ENCODE measurements at regions not wholly inside any gene's neighbourhood (a gene's known extent, or its start where the extent isn't known, plus 50 kb on each side); places are given as distances from the start of the nearest gene placed in this dataset.

DNA sequence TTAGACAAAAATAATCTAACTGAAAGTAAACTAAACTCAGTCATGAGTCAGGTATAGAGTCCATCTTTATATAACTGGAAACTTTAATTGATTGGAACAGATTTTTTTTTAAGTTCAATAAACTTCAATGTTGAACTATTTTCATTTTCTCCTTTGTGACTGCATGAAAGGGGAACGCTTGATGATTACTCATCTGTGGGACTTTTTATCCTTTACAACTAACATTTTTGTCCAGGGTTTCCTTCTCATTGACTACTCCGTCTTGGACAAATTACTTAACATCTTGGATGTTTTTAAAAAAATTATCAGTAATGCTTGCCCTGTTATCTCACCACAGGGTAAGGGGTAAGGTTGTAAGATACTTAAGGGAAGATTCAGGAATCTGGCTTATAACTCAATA is 1658.4 kb downstream of the MAT2B start:
- H3K9me3 ChIP-seq (ENCODE audit: control insufficient read depth in 1 of 2, low read length in 2 of 2): no peaks in the 10 kb centered on the region
- ChIA-PET POLR2A (ENCODE audit: partially characterized antibody) (no interaction called here), CTCF (ENCODE audit: partially characterized antibody) (no interaction called here)
- no peaks in the 10 kb centered on the region for H3K27me3 ChIP-seq (ENCODE audit: insufficient read depth, low read length)
- Mint-ChIP-seq H3K27ac (no peak overlapping the region), H3K27me3 (peaks cover 0 to 2% of the 10 kb centered on the region in 2 donors), H3K4me3 (no peak overlapping the region), H3K9me3 (peaks cover 3 to 16% (median 6%) of the 10 kb centered on the region in 8 donors), H3K4me1 (no peaks in the 10 kb centered on the region), H3K36me3 (no peaks in the 10 kb centered on the region)
- no peak overlapping the region for H3K27ac ChIP-seq (ENCODE audit: low read depth, low read length)
- H3K4me3 ChIP-seq (ENCODE audit: low read length in 2 of 2): no peak overlapping the region
- intact Hi-C loops (cut with micrococcal nuclease): no loop called here
- H3K4me1 ChIP-seq (ENCODE audit: insufficient read depth, low read length): no peaks in the 10 kb centered on the region
- DNase-seq: no peak
- H3K36me3 ChIP-seq (ENCODE audit: insufficient read depth, low read length): no peaks in the 10 kb centered on the region

DNA sequence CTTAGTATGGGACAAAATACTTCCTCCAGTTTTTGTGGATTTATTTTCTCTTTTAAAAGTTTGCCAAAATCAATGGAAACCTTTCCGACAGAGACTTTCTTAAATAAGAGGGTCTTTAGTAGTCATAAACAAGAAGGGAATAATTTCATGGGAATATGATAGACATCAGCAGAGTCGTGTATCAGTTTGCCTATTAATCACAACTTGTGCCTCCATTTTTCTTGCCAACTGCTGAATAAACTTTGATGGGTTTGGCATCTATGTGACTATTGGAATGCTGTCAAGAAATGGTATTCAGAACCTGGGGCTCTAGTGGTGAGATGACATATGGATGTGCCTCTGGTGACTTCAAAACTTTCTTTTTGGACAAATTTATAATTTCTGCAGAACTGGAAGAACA is 1668.2 kb downstream of the MAT2B start:
- CTCF ChIA-PET (ENCODE audit: partially characterized antibody): no interaction called here
- Mint-ChIP-seq H3K4me3 (no peak overlapping the region), H3K36me3 (no peaks in the 10 kb centered on the region), H3K9me3 (peaks cover 0 to 16% (median 6%) of the 10 kb centered on the region in 8 donors), H3K4me1 (no peaks in the 10 kb centered on the region), H3K27ac (no peak overlapping the region), H3K27me3 (peaks cover 0 to 2% of the 10 kb centered on the region in 2 donors)
- no peaks in the 10 kb centered on the region for H3K27me3 ChIP-seq (ENCODE audit: insufficient read depth, low read length)
- H3K36me3 ChIP-seq (ENCODE audit: insufficient read depth, low read length): no peaks in the 10 kb centered on the region
- H3K9me3 ChIP-seq (ENCODE audit: control insufficient read depth in 1 of 2, low read length in 2 of 2): no peaks in the 10 kb centered on the region
- no peak for DNase-seq
- H3K4me1 ChIP-seq (ENCODE audit: insufficient read depth, low read length): no peaks in the 10 kb centered on the region
- intact Hi-C loops (cut with micrococcal nuclease): loop anchor here (10.0 kb wide), 1 partner anchor 61 kb away; no protein-coding TSS in a partner anchor
- no peak overlapping the region for H3K4me3 ChIP-seq (ENCODE audit: low read length in 2 of 2)
- POLR2A ChIA-PET (ENCODE audit: partially characterized antibody): no interaction called here
- H3K27ac ChIP-seq (ENCODE audit: low read depth, low read length): no peak overlapping the region

DNA sequence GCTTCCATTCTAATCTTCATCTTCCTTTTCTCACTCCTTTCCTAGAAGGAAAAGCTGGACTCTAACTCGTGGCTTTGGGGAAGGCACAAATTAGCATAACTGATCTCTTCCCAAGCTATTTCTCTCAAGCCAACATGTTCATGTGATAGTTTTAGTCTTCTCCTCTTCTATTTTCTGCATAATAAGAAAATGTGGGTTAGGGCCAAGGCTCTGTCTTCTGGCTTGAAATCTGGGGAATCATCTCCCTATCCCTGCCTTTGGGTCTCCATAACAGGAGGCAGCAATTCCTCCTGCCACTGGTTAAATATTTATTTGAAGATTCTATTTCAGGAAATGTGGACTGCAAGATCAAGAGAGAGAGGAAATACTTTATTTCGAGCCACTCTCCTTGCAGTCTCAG is 1669.6 kb downstream of the MAT2B start:
- no peak overlapping the region for H3K27ac ChIP-seq (ENCODE audit: low read depth, low read length)
- intact Hi-C loops (cut with micrococcal nuclease): loop anchor here (10.0 kb wide), 1 partner anchor 60 kb away; no protein-coding TSS in a partner anchor
- Mint-ChIP-seq H3K4me3 (no peak overlapping the region), H3K36me3 (no peaks in the 10 kb centered on the region), H3K27ac (no peak overlapping the region), H3K27me3 (no peaks in the 10 kb centered on the region), H3K9me3 (peaks cover 0 to 12% (median 5%) of the 10 kb centered on the region in 8 donors), H3K4me1 (no peaks in the 10 kb centered on the region)
- POLR2A ChIA-PET (ENCODE audit: partially characterized antibody): no interaction called here
- H3K36me3 ChIP-seq (ENCODE audit: insufficient read depth, low read length): no peaks in the 10 kb centered on the region
- H3K9me3 ChIP-seq (ENCODE audit: control insufficient read depth in 1 of 2, low read length in 2 of 2): no peaks in the 10 kb centered on the region
- no peak overlapping the region for H3K4me3 ChIP-seq (ENCODE audit: low read length in 2 of 2)
- no peak for DNase-seq
- CTCF ChIA-PET (ENCODE audit: partially characterized antibody): no interaction called here
- H3K4me1 ChIP-seq (ENCODE audit: insufficient read depth, low read length): no peaks in the 10 kb centered on the region
- no peaks in the 10 kb centered on the region for H3K27me3 ChIP-seq (ENCODE audit: insufficient read depth, low read length)

DNA sequence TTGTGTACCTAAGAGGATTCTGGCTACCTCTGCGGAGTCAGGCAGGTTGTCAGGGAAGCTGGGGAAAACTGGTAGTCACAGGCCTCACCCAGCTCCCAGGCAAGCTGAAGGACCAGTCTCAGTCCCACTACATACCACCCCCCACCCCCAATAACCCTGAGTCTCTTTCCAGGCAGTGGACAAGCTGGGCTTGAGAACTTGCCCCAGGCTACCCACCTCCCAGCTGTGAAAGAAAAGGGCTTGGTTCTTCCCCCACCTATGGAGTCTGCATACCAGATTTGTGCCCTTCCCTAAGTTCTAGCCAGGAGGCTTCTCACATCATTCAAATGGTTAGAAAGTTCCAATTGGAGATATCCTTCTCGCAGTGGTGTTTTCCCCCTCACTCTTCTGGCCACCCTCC is 1678.8 kb downstream of the MAT2B start:
- ChIA-PET POLR2A (ENCODE audit: partially characterized antibody) (no interaction called here), CTCF (ENCODE audit: partially characterized antibody) (no interaction called here)
- peaks cover 2 to 28% (median 11%) of the 10 kb centered on the region in 8 donors for H3K9me3 Mint-ChIP-seq
- Histone ChIP-seq H3K27ac (ENCODE audit: low read depth, low read length) (no peak overlapping the region), H3K4me1 (ENCODE audit: insufficient read depth, low read length) (no peaks in the 10 kb centered on the region), H3K4me3 (ENCODE audit: low read length in 2 of 2) (no peak overlapping the region), H3K27me3 (ENCODE audit: insufficient read depth, low read length) (no peaks in the 10 kb centered on the region), H3K9me3 (ENCODE audit: control insufficient read depth in 1 of 2, low read length in 2 of 2) (no peaks in the 10 kb centered on the region), H3K36me3 (ENCODE audit: insufficient read depth, low read length) (no peaks in the 10 kb centered on the region)
- H3K27me3 Mint-ChIP-seq: no peaks in the 10 kb centered on the region
- DNase-seq: no peak
- no peaks in the 10 kb centered on the region for H3K36me3 Mint-ChIP-seq
- no peak overlapping the region for H3K4me3 Mint-ChIP-seq
- intact Hi-C loops (cut with micrococcal nuclease): no loop called here
- no peak overlapping the region for H3K27ac Mint-ChIP-seq
- H3K4me1 Mint-ChIP-seq: no peaks in the 10 kb centered on the region

DNA sequence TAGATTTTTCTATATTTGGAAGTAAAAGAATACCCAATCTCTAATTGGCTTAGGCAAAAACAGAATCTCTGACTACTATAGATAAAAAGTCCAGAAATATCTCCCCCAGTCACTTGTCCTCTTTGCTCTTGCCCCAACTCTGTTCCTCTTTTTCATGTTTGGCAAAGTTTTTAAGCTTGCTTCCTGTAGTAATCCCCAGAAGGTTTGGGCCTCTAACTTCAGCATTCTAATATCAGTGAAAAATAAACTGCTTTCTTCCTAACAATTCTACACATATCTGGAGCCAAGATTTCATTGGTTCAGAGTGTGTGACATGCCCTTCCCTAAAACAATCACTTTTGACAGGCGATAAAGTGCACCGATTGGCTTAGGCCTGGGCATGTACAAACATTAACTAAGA is 1680.3 kb downstream of the MAT2B start:
- POLR2A ChIA-PET (ENCODE audit: partially characterized antibody): no interaction called here
- no peak for DNase-seq
- Histone ChIP-seq H3K4me1 (ENCODE audit: insufficient read depth, low read length) (no peaks in the 10 kb centered on the region), H3K27ac (ENCODE audit: low read depth, low read length) (no peak overlapping the region), H3K4me3 (ENCODE audit: low read length in 2 of 2) (no peak overlapping the region), H3K27me3 (ENCODE audit: insufficient read depth, low read length) (no peaks in the 10 kb centered on the region), H3K9me3 (ENCODE audit: control insufficient read depth in 1 of 2, low read length in 2 of 2) (no peaks in the 10 kb centered on the region), H3K36me3 (ENCODE audit: insufficient read depth, low read length) (no peaks in the 10 kb centered on the region)
- no peak overlapping the region for H3K27ac Mint-ChIP-seq
- peaks cover 0 to 20% (median 10%) of the 10 kb centered on the region in 8 donors for H3K9me3 Mint-ChIP-seq
- no peaks in the 10 kb centered on the region for H3K27me3 Mint-ChIP-seq
- H3K4me3 Mint-ChIP-seq: no peak overlapping the region
- intact Hi-C loops (cut with micrococcal nuclease): no loop called here
- H3K36me3 Mint-ChIP-seq: no peaks in the 10 kb centered on the region
- H3K4me1 Mint-ChIP-seq: no peaks in the 10 kb centered on the region
- CTCF ChIA-PET (ENCODE audit: partially characterized antibody): no interaction called here

DNA sequence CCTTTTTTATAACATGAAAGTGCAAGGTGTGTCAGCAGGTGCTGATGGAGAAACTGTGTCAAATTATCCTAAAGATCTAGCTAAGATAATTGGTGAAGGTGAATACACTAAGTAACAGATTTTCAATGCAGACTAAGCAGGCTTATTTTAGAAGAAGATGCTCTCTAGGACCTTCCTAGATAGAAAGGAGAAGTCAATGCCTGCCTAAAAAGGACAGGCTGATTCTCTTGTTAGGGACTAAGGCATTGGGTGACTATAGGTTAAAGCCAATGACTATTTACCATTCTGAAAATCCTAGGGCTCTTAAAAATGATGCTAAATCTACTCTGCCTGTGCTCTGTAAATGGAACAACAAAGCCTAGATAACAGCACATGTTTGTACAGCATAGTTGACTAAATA is 1682.4 kb downstream of the MAT2B start:
- Histone ChIP-seq H3K4me3 (ENCODE audit: low read length in 2 of 2) (no peak overlapping the region), H3K27ac (ENCODE audit: low read depth, low read length) (no peak overlapping the region), H3K4me1 (ENCODE audit: insufficient read depth, low read length) (no peaks in the 10 kb centered on the region), H3K36me3 (ENCODE audit: insufficient read depth, low read length) (no peaks in the 10 kb centered on the region), H3K27me3 (ENCODE audit: insufficient read depth, low read length) (no peaks in the 10 kb centered on the region), H3K9me3 (ENCODE audit: control insufficient read depth in 1 of 2, low read length in 2 of 2) (no peaks in the 10 kb centered on the region)
- Mint-ChIP-seq H3K27me3 (no peaks in the 10 kb centered on the region), H3K36me3 (no peaks in the 10 kb centered on the region), H3K27ac (no peak overlapping the region), H3K4me3 (no peak overlapping the region), H3K9me3 (peaks cover 0 to 17% (median 7%) of the 10 kb centered on the region in 8 donors), H3K4me1 (no peaks in the 10 kb centered on the region)
- ChIA-PET POLR2A (ENCODE audit: partially characterized antibody) (no interaction called here), CTCF (ENCODE audit: partially characterized antibody) (no interaction called here)
- DNase-seq: no peak
- intact Hi-C loops (cut with micrococcal nuclease): no loop called here

DNA sequence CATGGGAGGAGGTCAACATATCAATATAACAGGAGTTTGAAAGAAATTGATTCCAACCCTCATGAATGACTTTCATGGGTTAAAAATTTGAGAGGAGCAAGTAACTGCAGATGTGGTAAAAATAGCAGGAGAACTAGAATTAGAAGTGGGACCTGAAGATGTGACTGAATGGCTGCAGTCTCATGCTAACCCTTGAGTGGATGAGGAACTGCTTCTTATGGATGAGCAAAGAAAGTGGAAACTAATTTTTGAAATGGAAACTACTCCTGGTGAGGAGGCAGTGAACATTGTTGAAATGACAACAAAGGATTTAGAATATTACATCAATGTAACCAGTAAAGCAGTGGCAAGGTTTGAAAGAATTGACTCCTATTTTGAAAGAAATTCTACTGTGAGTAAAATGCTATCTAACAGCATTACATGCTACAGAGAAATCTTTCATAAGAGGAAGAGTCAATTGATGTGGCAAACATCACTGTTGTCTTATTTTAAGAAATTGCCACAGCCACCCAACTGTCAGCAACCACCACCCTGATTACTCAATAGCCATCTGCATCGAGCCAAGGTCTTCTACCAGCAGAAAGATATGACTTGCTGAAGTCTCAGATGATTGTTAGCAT is 1683.2 kb downstream of the MAT2B start:
- peaks cover 0 to 12% (median 5%) of the 10 kb centered on the region in 8 donors for H3K9me3 Mint-ChIP-seq
- Histone ChIP-seq H3K4me3 (ENCODE audit: low read length in 2 of 2) (no peak overlapping the region), H3K4me1 (ENCODE audit: insufficient read depth, low read length) (no peaks in the 10 kb centered on the region), H3K36me3 (ENCODE audit: insufficient read depth, low read length) (no peaks in the 10 kb centered on the region), H3K27ac (ENCODE audit: low read depth, low read length) (no peak overlapping the region), H3K9me3 (ENCODE audit: control insufficient read depth in 1 of 2, low read length in 2 of 2) (no peaks in the 10 kb centered on the region), H3K27me3 (ENCODE audit: insufficient read depth, low read length) (no peaks in the 10 kb centered on the region)
- no peak overlapping the region for H3K27ac Mint-ChIP-seq
- DNase-seq: no peak
- CTCF ChIA-PET (ENCODE audit: partially characterized antibody): no interaction called here
- intact Hi-C loops (cut with micrococcal nuclease): no loop called here
- no peaks in the 10 kb centered on the region for H3K27me3 Mint-ChIP-seq
- H3K4me1 Mint-ChIP-seq: no peaks in the 10 kb centered on the region
- POLR2A ChIA-PET (ENCODE audit: partially characterized antibody): no interaction called here
- no peak overlapping the region for H3K4me3 Mint-ChIP-seq
- no peaks in the 10 kb centered on the region for H3K36me3 Mint-ChIP-seq

DNA sequence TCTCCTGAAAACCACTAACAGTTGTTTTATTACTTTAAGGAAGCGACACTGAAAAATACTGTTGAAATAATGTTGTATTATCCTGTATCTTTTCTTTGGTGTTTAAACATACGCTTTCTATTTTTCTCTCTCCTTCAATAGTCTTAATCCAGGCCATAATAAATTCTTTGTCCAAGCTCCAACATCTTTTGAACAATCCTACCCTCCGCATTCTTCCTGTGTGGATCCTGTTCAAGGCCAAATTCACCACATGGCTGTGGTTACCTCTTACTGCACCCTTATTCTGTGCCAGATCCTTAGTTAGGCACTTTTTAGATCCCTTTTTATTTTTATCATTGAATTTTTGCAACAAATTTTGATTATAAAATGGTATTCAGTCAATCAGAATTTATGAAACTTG is 1691.5 kb downstream of the MAT2B start:
- ChIA-PET CTCF (ENCODE audit: partially characterized antibody) (no interaction called here), POLR2A (ENCODE audit: partially characterized antibody) (no interaction called here)
- Histone ChIP-seq H3K27ac (ENCODE audit: low read depth, low read length) (no peak overlapping the region), H3K4me1 (ENCODE audit: insufficient read depth, low read length) (no peaks in the 10 kb centered on the region), H3K27me3 (ENCODE audit: insufficient read depth, low read length) (no peaks in the 10 kb centered on the region), H3K36me3 (ENCODE audit: insufficient read depth, low read length) (no peaks in the 10 kb centered on the region), H3K9me3 (ENCODE audit: control insufficient read depth in 1 of 2, low read length in 2 of 2) (no peaks in the 10 kb centered on the region), H3K4me3 (ENCODE audit: low read length in 2 of 2) (no peak overlapping the region)
- Mint-ChIP-seq H3K27me3 (no peaks in the 10 kb centered on the region), H3K36me3 (no peaks in the 10 kb centered on the region), H3K27ac (no peak overlapping the region), H3K4me1 (no peaks in the 10 kb centered on the region), H3K9me3 (peaks cover 0 to 12% (median 4%) of the 10 kb centered on the region in 8 donors), H3K4me3 (no peak overlapping the region)
- DNase-seq: no peak
- intact Hi-C loops (cut with micrococcal nuclease): no loop called here

Data from CD4-positive, alpha-beta memory T cell (primary cell).